ENCODE measurements at regions not wholly inside any gene's neighbourhood (a gene's known extent, or its start where the extent isn't known, plus 50 kb on each side); places are given as distances from the start of the nearest gene placed in this dataset.

- Histone ChIP-seq H3K4me3 (no peak overlapping the region), H3K36me3 (replicated peaks in 1 of 2) (no peaks in the 10 kb centered on the region), H3K9me3 (replicated peaks in 1 of 3) (no peaks in the 10 kb centered on the region), H3K27ac (no peak overlapping the region), H3K27me3 (no peaks in the 10 kb centered on the region), H3K4me1 (replicated peaks in 1 of 2) (no peaks in the 10 kb centered on the region)
- WGBS, 4 donors: 46 to 56% (median 50%) methylated on average over 5 of the region's 5 CpGs
- intact Hi-C loops (cut with DNase I): no loop called here
- no peak for DNase-seq
- no peak for TF ChIP-seq POLR2A (IDR thresholded peaks at IDR 0.05)
- TF ChIP-seq, protein P1, sequence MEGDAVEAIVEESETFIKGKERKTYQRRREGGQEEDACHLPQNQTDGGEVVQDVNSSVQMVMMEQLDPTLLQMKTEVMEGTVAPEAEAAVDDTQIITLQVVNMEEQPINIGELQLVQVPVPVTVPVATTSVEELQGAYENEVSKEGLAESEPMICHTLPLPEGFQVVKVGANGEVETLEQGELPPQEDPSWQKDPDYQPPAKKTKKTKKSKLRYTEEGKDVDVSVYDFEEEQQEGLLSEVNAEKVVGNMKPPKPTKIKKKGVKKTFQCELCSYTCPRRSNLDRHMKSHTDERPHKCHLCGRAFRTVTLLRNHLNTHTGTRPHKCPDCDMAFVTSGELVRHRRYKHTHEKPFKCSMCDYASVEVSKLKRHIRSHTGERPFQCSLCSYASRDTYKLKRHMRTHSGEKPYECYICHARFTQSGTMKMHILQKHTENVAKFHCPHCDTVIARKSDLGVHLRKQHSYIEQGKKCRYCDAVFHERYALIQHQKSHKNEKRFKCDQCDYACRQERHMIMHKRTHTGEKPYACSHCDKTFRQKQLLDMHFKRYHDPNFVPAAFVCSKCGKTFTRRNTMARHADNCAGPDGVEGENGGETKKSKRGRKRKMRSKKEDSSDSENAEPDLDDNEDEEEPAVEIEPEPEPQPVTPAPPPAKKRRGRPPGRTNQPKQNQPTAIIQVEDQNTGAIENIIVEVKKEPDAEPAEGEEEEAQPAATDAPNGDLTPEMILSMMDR (IDR thresholded peaks at IDR 0.05): no peak
Measured at GRCh38 chr2:204416236-204416635, 129.0 kb upstream of the PARD3B start.

GRCh38 chr2:204425821-204426220, 119.5 kb upstream of the PARD3B start:
- H3K27me3 ChIP-seq: no peaks in the 10 kb centered on the region
- H3K4me1 ChIP-seq (replicated peaks in 1 of 2): no peaks in the 10 kb centered on the region
- TF ChIP-seq POLR2A (IDR thresholded peaks at IDR 0.05): no peak
- TF ChIP-seq, protein P1 (IDR thresholded peaks at IDR 0.05): no peak
- no peak overlapping the region for H3K27ac ChIP-seq
- intact Hi-C loops (cut with DNase I): no loop called here
- no peaks in the 10 kb centered on the region for H3K9me3 ChIP-seq (replicated peaks in 1 of 3)
- no peaks in the 10 kb centered on the region for H3K36me3 ChIP-seq (replicated peaks in 1 of 2)
- no peak for DNase-seq
- no peak overlapping the region for H3K4me3 ChIP-seq
- 73 to 96% (median 79%) methylated on average over 1 of the region's 1 CpG for WGBS, 4 donors

DNA sequence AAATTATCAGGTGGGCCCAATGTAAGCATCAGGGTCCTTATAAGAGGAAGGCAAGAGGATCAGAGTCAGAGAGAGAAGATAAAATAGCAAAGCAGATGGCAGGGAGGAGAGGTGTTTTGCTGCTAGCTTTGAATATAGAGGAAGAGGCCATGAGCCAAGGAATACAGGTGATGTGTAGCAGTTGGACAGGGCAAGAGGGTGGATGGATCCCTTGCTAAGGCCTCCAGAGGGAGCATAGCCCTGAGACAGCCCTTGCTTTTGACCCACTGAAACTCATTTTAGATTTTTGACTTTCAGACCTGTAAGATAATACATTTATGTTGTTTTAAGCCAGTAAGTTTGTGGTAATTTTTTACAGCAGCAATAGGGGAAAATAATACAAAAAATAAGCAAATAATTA, 116.6 kb upstream of the PARD3B start:
- Histone ChIP-seq H3K27ac (no peak overlapping the region), H3K4me3 (no peak overlapping the region), H3K36me3 (replicated peaks in 1 of 2) (no peaks in the 10 kb centered on the region), H3K4me1 (replicated peaks in 1 of 2) (no peaks in the 10 kb centered on the region), H3K27me3 (no peaks in the 10 kb centered on the region), H3K9me3 (replicated peaks in 1 of 3) (no peaks in the 10 kb centered on the region)
- TF ChIP-seq, protein P1 (IDR thresholded peaks at IDR 0.05): no peak
- no peak for TF ChIP-seq POLR2A (IDR thresholded peaks at IDR 0.05)
- intact Hi-C loops (cut with DNase I): no loop called here
- no peak for DNase-seq

DNA sequence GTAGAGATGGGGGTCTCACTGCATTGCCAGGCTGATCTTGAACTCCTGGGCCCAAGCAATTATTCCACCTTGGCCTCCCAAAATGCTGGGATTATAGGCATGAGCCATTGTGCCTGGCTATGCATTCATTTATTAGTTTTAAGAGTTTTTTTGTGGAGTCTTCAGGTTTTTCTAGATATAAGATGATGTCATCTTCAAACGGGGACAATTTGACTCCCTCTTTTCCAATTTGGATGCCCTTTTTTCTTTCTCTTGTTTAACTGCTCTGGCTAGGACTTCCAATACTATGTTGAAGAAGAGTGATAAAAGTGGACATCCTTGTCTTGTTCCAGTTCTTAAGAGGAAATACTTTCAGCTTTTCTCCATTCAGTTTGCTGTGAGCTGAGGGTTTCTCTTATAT, 113.7 kb upstream of the PARD3B start:
- Histone ChIP-seq H3K27me3 (no peaks in the 10 kb centered on the region), H3K4me1 (replicated peaks in 1 of 2) (no peaks in the 10 kb centered on the region), H3K9me3 (replicated peaks in 1 of 3) (no peaks in the 10 kb centered on the region), H3K36me3 (replicated peaks in 1 of 2) (no peaks in the 10 kb centered on the region), H3K27ac (no peak overlapping the region), H3K4me3 (no peak overlapping the region)
- no peak for DNase-seq
- 58 to 91% (median 76%) methylated on average over 1 of the region's 1 CpG for WGBS, 4 donors
- TF ChIP-seq POLR2A (IDR thresholded peaks at IDR 0.05): no peak
- TF ChIP-seq, protein P1 (IDR thresholded peaks at IDR 0.05): no peak
- intact Hi-C loops (cut with DNase I): no loop called here
